SU-DHL-6 (cell line): ENCODE measurements at regions not wholly inside any gene's neighbourhood (a gene's known extent, or its start where the extent isn't known, plus 50 kb on each side); places are given as distances from the start of the nearest gene placed in this dataset.
"Not testable (repeated sequence)": the region's sequence is repeated elsewhere in the genome, so short reads cannot be mapped to it uniquely, and the experiment has no call there.

Experiments used
- EZH2phosphoT487 ChIP-seq: fragments of 200-600 bp; sonication (generic), shearing (Covaris generic); conservative IDR thresholded peaks from 2 replicates; pipeline ENCODE4 v1.6.1; 2018; ENCODE audit warnings: mild to moderate bottlenecking, antibody characterized with exemption, low read length, moderate library complexity, mixed read lengths
- TF ChIP-seq, protein P1 (sequence below): fragments of 200-600 bp; sonication (generic); IDR thresholded peaks from one replicate; pipeline ENCODE4 v1.5.1; 2017; ENCODE audit warnings: antibody characterized with exemption, mild to moderate bottlenecking, low read length, moderate library complexity; ENCODE audit not compliant: insufficient read depth, poor library complexity, severe bottlenecking

GRCh38 chr5:87718224-87718925, 305.6 kb upstream of the CCNH start:
- TF ChIP-seq, protein P1, sequence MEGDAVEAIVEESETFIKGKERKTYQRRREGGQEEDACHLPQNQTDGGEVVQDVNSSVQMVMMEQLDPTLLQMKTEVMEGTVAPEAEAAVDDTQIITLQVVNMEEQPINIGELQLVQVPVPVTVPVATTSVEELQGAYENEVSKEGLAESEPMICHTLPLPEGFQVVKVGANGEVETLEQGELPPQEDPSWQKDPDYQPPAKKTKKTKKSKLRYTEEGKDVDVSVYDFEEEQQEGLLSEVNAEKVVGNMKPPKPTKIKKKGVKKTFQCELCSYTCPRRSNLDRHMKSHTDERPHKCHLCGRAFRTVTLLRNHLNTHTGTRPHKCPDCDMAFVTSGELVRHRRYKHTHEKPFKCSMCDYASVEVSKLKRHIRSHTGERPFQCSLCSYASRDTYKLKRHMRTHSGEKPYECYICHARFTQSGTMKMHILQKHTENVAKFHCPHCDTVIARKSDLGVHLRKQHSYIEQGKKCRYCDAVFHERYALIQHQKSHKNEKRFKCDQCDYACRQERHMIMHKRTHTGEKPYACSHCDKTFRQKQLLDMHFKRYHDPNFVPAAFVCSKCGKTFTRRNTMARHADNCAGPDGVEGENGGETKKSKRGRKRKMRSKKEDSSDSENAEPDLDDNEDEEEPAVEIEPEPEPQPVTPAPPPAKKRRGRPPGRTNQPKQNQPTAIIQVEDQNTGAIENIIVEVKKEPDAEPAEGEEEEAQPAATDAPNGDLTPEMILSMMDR, result not testable (repeated sequence)
- TF ChIP-seq EZH2phosphoT487, result not testable (repeated sequence)
